HepG2 (cell line): ENCODE measurements at regions not wholly inside any gene's neighbourhood (a gene's known extent, or its start where the extent isn't known, plus 50 kb on each side); places are given as distances from the start of the nearest gene placed in this dataset.

ENCODE experiments used
- ATAC-seq: fragments of 200-7000 bp; cut with Tn5 transposase; 3 replicates; pipeline ENCODE4 v1.9.1; 2020; ENCODE audit warnings: mild to moderate bottlenecking, moderate library complexity
- BruUV-seq: library from RNA; stranded (reverse); fragments of 400-500 nt; replicated peaks from 2 replicates; lab custom pipeline; 2021; lab: Mats Ljungman, UMichigan
- CTCF ChIA-PET: fragments of 300-600 bp; formaldehyde crosslinking; extraction: SDS; loops from one replicate; lab custom pipeline; 2021; ENCODE audit warnings: low total read pairs, inconsistent platforms, low intra/inter-chr PET ratio; lab: Yijun Ruan, JAX
- POLR2A ChIA-PET: fragments of 350-600 bp; sonication (Branson Sonifier 250); formaldehyde crosslinking; loops from one replicate; lab custom pipeline; 2020; ENCODE audit warnings: antibody characterized with exemption, inconsistent platforms; lab: Yijun Ruan, JAX
- DNase-seq: peaks from one replicate; pipeline ENCODE4 v3.0.0-alpha.2; 2015; ENCODE audit warnings: low spot score
- FAIRE-seq: peaks from 3 replicates; lab custom pipeline; 2011; peaks lifted over from hg19 to GRCh38; lab: Jason Lieb, UNC
- H2AFZ ChIP-seq: one replicate; pipeline ENCODE4 v1.6.1; 2011; ENCODE audit warnings: low read length, inconsistent platforms
- H3K27ac ChIP-seq: fragments of 300-600 bp; 3 replicates; pipeline ENCODE4 v1.8.0; 2011; ENCODE audit warnings: mixed run types, mild to moderate bottlenecking, mixed read lengths, low read length, inconsistent platforms; ENCODE audit not compliant: insufficient read depth; ENCODE audit errors: extremely low read length
- H3K27me3 ChIP-seq, 2 experiments: fragments of 200-600 bp in 1 of 2; 2 replicates in 1 of 2; 3 replicates in 1 of 2; pipeline versions ENCODE4 v1.6.0 to v1.8.0; 2011; ENCODE audit warnings: low read length in 2 of 2, mild to moderate bottlenecking in 2 of 2, moderate library complexity in 2 of 2, inconsistent platforms in 1 of 2; ENCODE audit not compliant: insufficient read depth in 2 of 2, control insufficient read depth in 1 of 2
- H3K36me3 ChIP-seq, 2 experiments: fragments of 200-600 bp in 1 of 2; replicated peaks in 1 of 2; 2 replicates in 1 of 2; 3 replicates in 1 of 2; pipeline versions ENCODE4 v1.5.1 to v1.8.0; 2011; ENCODE audit warnings: low read length in 2 of 2, inconsistent platforms in 1 of 2; ENCODE audit not compliant: insufficient read depth in 2 of 2, control insufficient read depth in 1 of 2
- H3K4me1 ChIP-seq: 2 replicates; pipeline ENCODE4 v1.5.1; 2012; ENCODE audit warnings: low read length, inconsistent platforms; ENCODE audit not compliant: insufficient read depth
- H3K4me2 ChIP-seq: 2 replicates; pipeline ENCODE4 v1.6.0; 2011; ENCODE audit warnings: low read depth, low read length, inconsistent platforms
- H3K4me3 ChIP-seq, 3 experiments: fragments of 200-600 bp in 1 of 3; sonication (generic), shearing (Covaris generic) in 1 of 3; replicated peaks in 1 of 3; 2 replicates each; pipeline ENCODE4 v1.5.1; 2011 to 2016; ENCODE audit warnings: low read length in 3 of 3, inconsistent platforms in 2 of 3, low read depth in 2 of 3, mild to moderate bottlenecking in 2 of 3, control low read depth in 1 of 3, mixed read lengths in 1 of 3; ENCODE audit not compliant: insufficient read depth in 1 of 3
- H3K79me2 ChIP-seq: one replicate; pipeline ENCODE4 v1.6.1; 2011; ENCODE audit warnings: low read length, inconsistent platforms; ENCODE audit not compliant: insufficient read depth
- H3K9ac ChIP-seq: 2 replicates; pipeline ENCODE4 v1.6.0; 2011; ENCODE audit warnings: mild to moderate bottlenecking, low read depth, low read length, inconsistent platforms; ENCODE audit not compliant: insufficient read depth
- H3K9me3 ChIP-seq: 2 replicates; pipeline ENCODE4 v1.5.1; 2012; ENCODE audit warnings: mild to moderate bottlenecking, low read length
- H4K20me1 ChIP-seq: 2 replicates; pipeline ENCODE4 v1.6.0; 2011; ENCODE audit warnings: inconsistent platforms, mild to moderate bottlenecking, low read length, moderate library complexity; ENCODE audit not compliant: insufficient read depth
- CENPX ChIP-seq: sonication (generic); formaldehyde crosslinking; IDR thresholded peaks from 2 replicates; pipeline ENCODE4 v1.9.0; 2021; ENCODE audit warnings: mild to moderate bottlenecking, missing genetic modification reagents, moderate library complexity
- KLF16 ChIP-seq, 2 experiments: sonication (generic) in 1 of 2; formaldehyde crosslinking in 1 of 2; IDR thresholded peaks; 2 replicates each; pipeline versions ENCODE4 v1.6.1 to v1.8.0; 2016 to 2023; ENCODE audit warnings: missing genetic modification reagents in 2 of 2, missing compliant biosample characterization in 1 of 2
- ZNF136 ChIP-seq: sonication (generic); formaldehyde crosslinking; IDR thresholded peaks from 2 replicates; pipeline ENCODE4 v1.8.1; 2022; ENCODE audit warnings: low read depth, mild to moderate bottlenecking, moderate library complexity, missing genetic modification reagents
- WGBS: methylation state at CpG from one replicate; pipeline ENCODE4 v1.1.6; 2017; ENCODE audit warnings: low lambda C conversion rate; 5-methylcytosine and 5-hydroxymethylcytosine counted together
- in situ Hi-C: cut with HindIII; loops from 2 replicates; pipeline ENCODE4 v1.10.0; 2017; ENCODE audit warnings: low pct_unique_long_range_greater_than_20kb; ENCODE audit not compliant: extremely low pct_ligation_motif_present
- intact Hi-C: fragments of 100-400 bp; cut with micrococcal nuclease; formaldehyde crosslinking; loops from one replicate; pipeline ENCODE4 v1.10.0; 2022; ENCODE audit not compliant: unreplicated experiment
- TF ChIP-seq, protein P1 (sequence below): sonication (generic); formaldehyde crosslinking; IDR thresholded peaks from 2 replicates; pipeline ENCODE4 v1.4.0; 2020; ENCODE audit warnings: missing genetic modification reagents
- TF ChIP-seq, protein P2 (sequence below), 2 experiments: fragments of 450-650 bp in 1 of 2; sonication (generic) in 1 of 2; formaldehyde crosslinking; IDR thresholded peaks; 2 replicates each; pipeline versions ENCODE4 v1.5.0 to v1.8.0; 2020 to 2022; ENCODE audit warnings: mild to moderate bottlenecking in 1 of 2, missing genetic modification reagents in 1 of 2

DNA sequence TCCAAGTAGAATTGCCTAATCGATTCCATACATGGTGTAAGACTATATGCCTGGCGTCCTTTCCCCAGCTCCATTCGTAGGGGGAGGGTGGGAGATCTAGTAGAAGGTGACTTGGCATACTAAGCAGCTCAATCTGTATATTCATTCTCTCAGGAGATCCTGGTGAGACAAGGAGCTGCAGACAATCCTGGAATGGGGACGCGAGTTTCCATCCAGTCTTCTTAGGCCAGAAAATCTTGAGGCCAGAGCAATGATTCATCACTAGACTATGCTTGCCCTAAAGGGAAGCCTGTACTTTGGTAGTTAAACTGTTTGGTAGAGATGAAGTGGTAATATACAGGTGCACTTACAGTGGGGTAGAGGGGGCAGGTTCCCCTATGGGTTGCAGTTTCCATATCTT is 468.7 kb downstream of the ADGRL2 start:
- peaks cover 70% of the 10 kb centered on the region for H3K9me3 ChIP-seq
- no peaks in the 10 kb centered on the region for H3K4me1 ChIP-seq
- H3K4me2 ChIP-seq: no peak overlapping the region
- DNase-seq (no peak), FAIRE-seq (no peak)
- POLR2A ChIA-PET: no interaction called here
- in situ Hi-C loops: no loop called here
- no TSS peak for BruUV-seq
- H3K27ac ChIP-seq: no peak overlapping the region
- no peak overlapping the region for H3K9ac ChIP-seq
- H2AFZ ChIP-seq: no peak overlapping the region
- H3K36me3 ChIP-seq: no peaks in the 10 kb centered on the region
- H3K79me2 ChIP-seq: no peaks in the 10 kb centered on the region
- TF ChIP-seq, protein P1, sequence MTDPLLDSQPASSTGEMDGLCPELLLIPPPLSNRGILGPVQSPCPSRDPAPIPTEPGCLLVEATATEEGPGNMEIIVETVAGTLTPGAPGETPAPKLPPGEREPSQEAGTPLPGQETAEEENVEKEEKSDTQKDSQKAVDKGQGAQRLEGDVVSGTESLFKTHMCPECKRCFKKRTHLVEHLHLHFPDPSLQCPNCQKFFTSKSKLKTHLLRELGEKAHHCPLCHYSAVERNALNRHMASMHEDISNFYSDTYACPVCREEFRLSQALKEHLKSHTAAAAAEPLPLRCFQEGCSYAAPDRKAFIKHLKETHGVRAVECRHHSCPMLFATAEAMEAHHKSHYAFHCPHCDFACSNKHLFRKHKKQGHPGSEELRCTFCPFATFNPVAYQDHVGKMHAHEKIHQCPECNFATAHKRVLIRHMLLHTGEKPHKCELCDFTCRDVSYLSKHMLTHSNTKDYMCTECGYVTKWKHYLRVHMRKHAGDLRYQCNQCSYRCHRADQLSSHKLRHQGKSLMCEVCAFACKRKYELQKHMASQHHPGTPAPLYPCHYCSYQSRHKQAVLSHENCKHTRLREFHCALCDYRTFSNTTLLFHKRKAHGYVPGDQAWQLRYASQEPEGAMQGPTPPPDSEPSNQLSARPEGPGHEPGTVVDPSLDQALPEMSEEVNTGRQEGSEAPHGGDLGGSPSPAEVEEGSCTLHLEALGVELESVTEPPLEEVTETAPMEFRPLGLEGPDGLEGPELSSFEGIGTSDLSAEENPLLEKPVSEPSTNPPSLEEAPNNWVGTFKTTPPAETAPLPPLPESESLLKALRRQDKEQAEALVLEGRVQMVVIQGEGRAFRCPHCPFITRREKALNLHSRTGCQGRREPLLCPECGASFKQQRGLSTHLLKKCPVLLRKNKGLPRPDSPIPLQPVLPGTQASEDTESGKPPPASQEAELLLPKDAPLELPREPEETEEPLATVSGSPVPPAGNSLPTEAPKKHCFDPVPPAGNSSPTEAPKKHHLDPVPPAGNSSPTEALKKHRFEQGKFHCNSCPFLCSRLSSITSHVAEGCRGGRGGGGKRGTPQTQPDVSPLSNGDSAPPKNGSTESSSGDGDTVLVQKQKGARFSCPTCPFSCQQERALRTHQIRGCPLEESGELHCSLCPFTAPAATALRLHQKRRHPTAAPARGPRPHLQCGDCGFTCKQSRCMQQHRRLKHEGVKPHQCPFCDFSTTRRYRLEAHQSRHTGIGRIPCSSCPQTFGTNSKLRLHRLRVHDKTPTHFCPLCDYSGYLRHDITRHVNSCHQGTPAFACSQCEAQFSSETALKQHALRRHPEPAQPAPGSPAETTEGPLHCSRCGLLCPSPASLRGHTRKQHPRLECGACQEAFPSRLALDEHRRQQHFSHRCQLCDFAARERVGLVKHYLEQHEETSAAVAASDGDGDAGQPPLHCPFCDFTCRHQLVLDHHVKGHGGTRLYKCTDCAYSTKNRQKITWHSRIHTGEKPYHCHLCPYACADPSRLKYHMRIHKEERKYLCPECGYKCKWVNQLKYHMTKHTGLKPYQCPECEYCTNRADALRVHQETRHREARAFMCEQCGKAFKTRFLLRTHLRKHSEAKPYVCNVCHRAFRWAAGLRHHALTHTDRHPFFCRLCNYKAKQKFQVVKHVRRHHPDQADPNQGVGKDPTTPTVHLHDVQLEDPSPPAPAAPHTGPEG: no peak
- no peak for TF ChIP-seq KLF16 (CRISPR knock-in tag; IDR thresholded peaks at IDR 0.05)
- TF ChIP-seq, protein P2, sequence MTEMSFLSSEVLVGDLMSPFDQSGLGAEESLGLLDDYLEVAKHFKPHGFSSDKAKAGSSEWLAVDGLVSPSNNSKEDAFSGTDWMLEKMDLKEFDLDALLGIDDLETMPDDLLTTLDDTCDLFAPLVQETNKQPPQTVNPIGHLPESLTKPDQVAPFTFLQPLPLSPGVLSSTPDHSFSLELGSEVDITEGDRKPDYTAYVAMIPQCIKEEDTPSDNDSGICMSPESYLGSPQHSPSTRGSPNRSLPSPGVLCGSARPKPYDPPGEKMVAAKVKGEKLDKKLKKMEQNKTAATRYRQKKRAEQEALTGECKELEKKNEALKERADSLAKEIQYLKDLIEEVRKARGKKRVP (CRISPR knock-in tag; IDR thresholded peaks at IDR 0.05): no peak
- no peak for TF ChIP-seq CENPX (CRISPR knock-in tag)
- no peak for TF ChIP-seq ZNF136 (CRISPR knock-in tag)
- TF ChIP-seq, all 625 proteins: peak for 0
- no peak for ATAC-seq
- 36% methylated on average over 5 of the region's 5 CpGs for WGBS
- intact Hi-C loops: no loop called here
- H3K4me3 ChIP-seq: no peak overlapping the region
- H3K27me3 ChIP-seq: no peaks in the 10 kb centered on the region
- CTCF ChIA-PET: no interaction called here
- no peaks in the 10 kb centered on the region for H4K20me1 ChIP-seq
